A549 (cell line): ENCODE measurements at regions not wholly inside any gene's neighbourhood (a gene's known extent, or its start where the extent isn't known, plus 50 kb on each side); places are given as distances from the start of the nearest gene placed in this dataset.

Experiments
- ATAC-seq, 2 experiments: fragments of 200-7000 bp in 1 of 2; fragments of >200 bp in 1 of 2; cut with Nextera tagmentation in 1 of 2; cut with Tn5 transposase in 1 of 2; 3 replicates each; pipeline versions ENCODE4 v1.8.0 to v1.9.1; 2018 to 2020; ENCODE audit warnings: mild to moderate bottlenecking in 1 of 2, moderate library complexity in 1 of 2
- CTCF ChIA-PET: fragments of 300-600 bp; sonication (Branson Sonifier 250); formaldehyde crosslinking; extraction: SDS; loops from one replicate; lab custom pipeline; 2021; ENCODE audit warnings: antibody characterized with exemption, inconsistent platforms; lab: Yijun Ruan, JAX
- POLR2A ChIA-PET: fragments of 350-600 bp; formaldehyde crosslinking; extraction: SDS; loops from one replicate; lab custom pipeline; 2021; ENCODE audit warnings: antibody characterized with exemption, inconsistent platforms; lab: Yijun Ruan, JAX
- DNase-seq, 2 experiments: peaks; one replicate each; pipeline versions ENCODE4 v3.0.0 to v3.0.0-alpha.2; 2011 to 2016; ENCODE audit warnings: low read depth in 1 of 2, low spot score in 1 of 2
- FAIRE-seq: peaks from 2 replicates; lab custom pipeline; 2011; peaks lifted over from hg19 to GRCh38; lab: Jason Lieb, UNC
- H3K27ac ChIP-seq, 2 experiments: fragments of >200 bp; sonication (Bioruptor Twin); formaldehyde crosslinking; 3 replicates each; pipeline ENCODE4 v1.5.1; 2016 to 2017
- H3K4me1 ChIP-seq: fragments of >200 bp; sonication (Bioruptor Twin); formaldehyde crosslinking; 3 replicates; pipeline ENCODE4 v1.6.1; 2016
- H3K4me2 ChIP-seq: fragments of >200 bp; sonication (Bioruptor Twin); formaldehyde crosslinking; 3 replicates; pipeline ENCODE4 v1.6.1; 2016
- H3K4me3 ChIP-seq: fragments of >200 bp; sonication (Bioruptor Twin); formaldehyde crosslinking; 3 replicates; pipeline ENCODE4 v1.5.1; 2016
- H3K9me3 ChIP-seq: fragments of >200 bp; sonication (Bioruptor Twin); formaldehyde crosslinking; 3 replicates; pipeline ENCODE4 v1.6.1; 2016
- ATOH8 ChIP-seq: fragments of 250-450 bp; sonication (Bioruptor Pico); IDR thresholded peaks from 2 replicates; pipeline ENCODE4 v1.5.0; 2020; ENCODE audit warnings: low read depth, mild to moderate bottlenecking, moderate library complexity
- BHLHE40 ChIP-seq: IDR thresholded peaks from 2 replicates; pipeline ENCODE4 v1.6.1; 2012; ENCODE audit warnings: low read depth, low read length, inconsistent platforms
- CEBPB ChIP-seq, 2 experiments: fragments of >200 bp in 1 of 2; sonication (Bioruptor Twin) in 1 of 2; formaldehyde crosslinking in 1 of 2; IDR thresholded peaks; 2 replicates each; pipeline ENCODE4 v1.6.1; 2012 to 2016
- CTCF ChIP-seq: fragments of >200 bp; sonication (Bioruptor Twin); formaldehyde crosslinking; IDR thresholded peaks from 3 replicates; pipeline ENCODE4 v1.5.1; 2016
- ELK1 ChIP-seq: fragments of 150-350 bp; IDR thresholded peaks from 2 replicates; pipeline ENCODE4 v1.6.1; 2014; ENCODE audit warnings: low read depth, mild to moderate bottlenecking, low read length
- ESRRA ChIP-seq: fragments of 150-350 bp; IDR thresholded peaks from 2 replicates; pipeline ENCODE4 v1.6.1; 2014; ENCODE audit warnings: mild to moderate bottlenecking, low read length, borderline replicate concordance
- FOSB ChIP-seq: fragments of 250-450 bp; sonication (Bioruptor Pico); IDR thresholded peaks from 2 replicates; pipeline ENCODE4 v1.5.0; 2020; ENCODE audit warnings: mild to moderate bottlenecking, moderate library complexity
- FOSL2 ChIP-seq, 2 experiments: fragments of 450-650 bp in 1 of 2; fragments of >200 bp in 1 of 2; sonication (Bioruptor Twin) in 1 of 2; formaldehyde crosslinking; IDR thresholded peaks; 2 replicates each; pipeline versions ENCODE4 v1.5.0 to v1.6.1; 2016 to 2020; ENCODE audit warnings: mild to moderate bottlenecking in 1 of 2, moderate library complexity in 1 of 2
- HMGXB4 ChIP-seq: fragments of 250-450 bp; sonication (Bioruptor Pico); IDR thresholded peaks from 2 replicates; pipeline ENCODE4 v1.5.0; 2021; ENCODE audit warnings: mild to moderate bottlenecking, moderate library complexity, borderline replicate concordance
- JUNB ChIP-seq: fragments of >200 bp; sonication (Bioruptor Twin); formaldehyde crosslinking; IDR thresholded peaks from 2 replicates; pipeline ENCODE4 v1.6.1; 2016
- MAFK ChIP-seq: fragments of 450-650 bp; IDR thresholded peaks from 2 replicates; pipeline ENCODE4 v1.6.1; 2014; ENCODE audit not compliant: partially characterized antibody
- NR3C1 ChIP-seq: fragments of >200 bp; sonication (Bioruptor Twin); formaldehyde crosslinking; IDR thresholded peaks from 3 replicates; pipeline ENCODE4 v1.6.1; 2017
- RAD21 ChIP-seq, 2 experiments: fragments of >200 bp in 1 of 2; sonication (Bioruptor Twin) in 1 of 2; formaldehyde crosslinking in 1 of 2; IDR thresholded peaks in 1 of 2; conservative IDR thresholded peaks in 1 of 2; 2 replicates in 1 of 2; 3 replicates in 1 of 2; pipeline ENCODE4 v1.6.1; 2012 to 2018; ENCODE audit warnings: inconsistent platforms in 1 of 2
- RCOR1 ChIP-seq: fragments of 150-350 bp; IDR thresholded peaks from 2 replicates; pipeline ENCODE4 v1.6.1; 2014; ENCODE audit warnings: antibody characterized with exemption, low read length, low read depth
- REST ChIP-seq: fragments of 200-600 bp; sonication (generic); IDR thresholded peaks from 2 replicates; pipeline ENCODE4 v1.6.1; 2016; ENCODE audit warnings: antibody characterized with exemption, mild to moderate bottlenecking, moderate library complexity
- RFX5 ChIP-seq: fragments of 450-650 bp; IDR thresholded peaks from 2 replicates; pipeline ENCODE4 v1.7.1; 2014; ENCODE audit warnings: antibody characterized with exemption, mild to moderate bottlenecking, moderate library complexity
- SREBF2 ChIP-seq: fragments of 450-650 bp; IDR thresholded peaks from 2 replicates; pipeline ENCODE4 v1.6.1; 2014; ENCODE audit warnings: mild to moderate bottlenecking, moderate library complexity
- TFCP2L1 ChIP-seq: fragments of 250-450 bp; sonication (Bioruptor Pico); IDR thresholded peaks from 2 replicates; pipeline ENCODE4 v1.5.0; 2021; ENCODE audit warnings: mild to moderate bottlenecking
- ZFP36 ChIP-seq: fragments of 450-650 bp; IDR thresholded peaks from 2 replicates; pipeline ENCODE4 v1.6.1; 2014; ENCODE audit warnings: borderline replicate concordance; ENCODE audit not compliant: partially characterized antibody
- WGBS: methylation state at CpG from one replicate; pipeline ENCODE4 v1.1.6; 2017; ENCODE audit errors: missing lambda C conversion rate; 5-methylcytosine and 5-hydroxymethylcytosine counted together

- DNase-seq: no peak
- CTCF ChIA-PET: no interaction called here
- WGBS: 4% methylated on average over 4 of the region's 4 CpGs
Observed at GRCh38 chr15:94561036-94561689, 329.8 kb downstream of the MCTP2 start.

More at GRCh38 chr15:94561036-94561689, 329.8 kb downstream of the MCTP2 start:
- no peak overlapping the region for H3K4me3 ChIP-seq
- peaks cover 22% of the 10 kb centered on the region; the same call in 2 of the 3 replicates for H3K9me3 ChIP-seq
- ATAC-seq (no peak), FAIRE-seq (no peak)
- POLR2A ChIA-PET: no interaction called here
- TF ChIP-seq FOSL2 (IDR thresholded peaks at IDR 0.05) (no peak), FOSL2 (CRISPR knock-in tag; IDR thresholded peaks at IDR 0.05) (no peak), FOSB (CRISPR knock-in tag) (no peak), TFCP2L1 (CRISPR knock-in tag) (no peak), CTCF (no peak), RFX5 (no peak), CEBPB (IDR thresholded peaks at IDR 0.05) (no peak), HMGXB4 (CRISPR knock-in tag) (no peak), ELK1 (no peak), JUNB (no peak), ATOH8 (CRISPR knock-in tag) (no peak), ESRRA (no peak), ZFP36 (no peak), BHLHE40 (no peak), SREBF2 (no peak), NR3C1 (no peak), MAFK (no peak), REST (no peak), RCOR1 (no peak), RAD21 (conservative IDR thresholded peaks at IDR 0.05 in 1 of 2, IDR thresholded peaks at IDR 0.05 in 1 of 2) (no peak)
- H3K4me2 ChIP-seq: no peak overlapping the region
- H3K4me1 ChIP-seq: no peaks in the 10 kb centered on the region
- H3K27ac ChIP-seq: no peak overlapping the region
